Activated naive CD4-positive, alpha-beta T cell treated with anti-CD3 and anti-CD28 coated beads, Interleukin-2, amount 50 U/mL, for 16 hours (primary cell): ENCODE measurements at regions not wholly inside any gene's neighbourhood (a gene's known extent, or its start where the extent isn't known, plus 50 kb on each side); places are given as distances from the start of the nearest gene placed in this dataset.

Source experiments
- DNase-seq: peaks from one replicate; pipeline ENCODE4 v3.0.0-alpha.2; 2020

- DNase-seq: no peak
These were observed 107.5 kb downstream of the CYSLTR2 start for GRCh38 chr13:48761256-48761655.

GRCh38 chr13:48769107-48769704 is 115.5 kb downstream of the CYSLTR2 start:
- peak; percentile 79 for DNase-seq

- no peak for DNase-seq
These were observed 116.6 kb downstream of the CYSLTR2 start for GRCh38 chr13:48770372-48770771.

- no peak for DNase-seq
These were observed 119.2 kb downstream of the CYSLTR2 start for GRCh38 chr13:48772908-48773307.

GRCh38 chr13:48773531-48774275 is 120.0 kb downstream of the CYSLTR2 start:
- no peak for DNase-seq

GRCh38 chr13:48775285-48775684 is 121.6 kb downstream of the CYSLTR2 start:
- DNase-seq: no peak

GRCh38 chr13:48775804-48776203 is 122.1 kb downstream of the CYSLTR2 start:
- DNase-seq: no peak

- DNase-seq: no peak
These were observed 122.7 kb downstream of the CYSLTR2 start for GRCh38 chr13:48776401-48776800.

GRCh38 chr13:48778610-48779009 is 124.9 kb downstream of the CYSLTR2 start:
- DNase-seq: no peak

GRCh38 chr13:48780713-48781341 is 127.1 kb downstream of the CYSLTR2 start:
- no peak for DNase-seq

GRCh38 chr13:48782429-48782840 is 128.7 kb downstream of the CYSLTR2 start:
- DNase-seq: no peak

- DNase-seq: no peak
These were observed 129.5 kb downstream of the CYSLTR2 start for GRCh38 chr13:48783181-48783630.

GRCh38 chr13:48783695-48784230 is 130.0 kb downstream of the CYSLTR2 start:
- DNase-seq: no peak

- no peak for DNase-seq
These were observed 131.3 kb downstream of the CYSLTR2 start for GRCh38 chr13:48784916-48785548.

- no peak for DNase-seq
These were observed 136.5 kb downstream of the CYSLTR2 start for GRCh38 chr13:48790199-48790598.

GRCh38 chr13:48790966-48791365 is 137.2 kb downstream of the CYSLTR2 start:
- DNase-seq: no peak

- no peak for DNase-seq
These were observed 143.4 kb downstream of the CYSLTR2 start for GRCh38 chr13:48797127-48797526.

- DNase-seq: no peak
These were observed 144.0 kb downstream of the CYSLTR2 start for GRCh38 chr13:48797761-48798160.

GRCh38 chr13:48798180-48798579 is 144.5 kb downstream of the CYSLTR2 start:
- DNase-seq: no peak

GRCh38 chr13:48801255-48801654 is 147.5 kb downstream of the CYSLTR2 start:
- DNase-seq: no peak

GRCh38 chr13:48804821-48805601 is 151.3 kb downstream of the CYSLTR2 start:
- DNase-seq: no peak

- DNase-seq: no peak
These were observed 152.8 kb downstream of the CYSLTR2 start for GRCh38 chr13:48806522-48806921.

- no peak for DNase-seq
These were observed 155.0 kb downstream of the CYSLTR2 start for GRCh38 chr13:48808683-48809082.
